NCI-H187 treated with DMSO at 0.1 percent for 48 hours (cell line): ENCODE measurements at regions not wholly inside any gene's neighbourhood (a gene's known extent, or its start where the extent isn't known, plus 50 kb on each side); places are given as distances from the start of the nearest gene placed in this dataset.

Source experiments
- DNase-seq: peaks from one replicate; lab custom pipeline; 2025; lab: John Stamatoyannopoulos, UW

DNA sequence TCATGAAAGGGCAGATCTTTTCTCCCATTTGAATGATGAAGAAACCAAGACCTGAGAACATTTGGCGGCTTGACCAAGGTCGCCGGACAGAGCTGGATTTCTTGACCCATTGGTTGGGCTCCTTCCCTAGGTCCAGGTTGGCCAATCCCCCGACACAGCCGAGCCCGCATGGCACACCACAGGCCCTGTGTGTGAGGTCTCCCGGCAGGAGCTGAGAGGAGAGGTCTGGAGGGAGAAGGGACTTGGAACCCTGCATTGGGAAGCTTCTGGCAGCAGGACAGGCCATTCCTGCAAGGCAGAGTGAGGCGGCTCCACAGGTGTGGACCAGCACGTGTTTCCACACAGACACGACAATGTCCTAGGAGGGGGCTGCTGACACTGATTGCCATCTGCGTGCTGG, 98.6 kb upstream of the THY1 start:
- no peak for DNase-seq

DNA sequence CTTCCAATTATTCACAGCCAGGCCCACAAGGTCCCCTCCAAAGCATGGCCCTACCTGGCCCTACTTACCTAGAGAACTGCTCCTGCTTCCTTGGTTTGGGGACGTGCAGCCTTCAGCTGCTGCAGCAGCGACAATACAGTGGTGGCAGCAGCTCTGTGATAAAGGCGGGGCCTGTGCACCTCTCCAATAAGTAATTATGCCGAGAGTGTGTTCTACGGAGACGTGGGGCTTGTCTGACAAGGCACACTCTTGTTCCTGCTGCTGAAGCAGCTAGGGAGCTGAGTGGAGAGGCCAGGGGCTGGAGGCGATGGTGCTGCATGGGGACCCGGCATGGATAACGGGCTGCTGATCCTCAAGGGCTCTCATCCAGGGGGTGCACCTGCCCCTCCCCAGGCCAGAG, 98.0 kb upstream of the THY1 start:
- DNase-seq = peak; percentile 22

DNA sequence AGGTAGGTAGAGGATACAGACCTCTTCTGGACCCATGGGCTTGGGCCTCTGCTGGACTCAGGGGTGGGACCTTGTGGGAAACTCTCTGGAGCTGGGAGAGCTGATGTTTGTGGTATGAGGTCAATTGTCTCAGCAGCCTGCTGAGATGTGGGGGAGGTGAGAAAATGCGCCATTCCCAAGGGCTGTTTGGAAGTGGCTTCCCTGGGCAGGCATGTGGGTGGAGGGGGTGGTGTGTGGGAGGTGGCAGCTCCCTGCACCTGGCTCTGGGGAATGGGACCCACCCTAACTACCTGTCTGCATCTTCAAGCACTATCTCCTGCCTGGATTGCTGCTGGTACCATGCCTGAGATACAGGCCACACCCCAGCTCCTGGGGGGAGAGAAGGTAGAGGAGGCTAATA, 97.4 kb upstream of the THY1 start:
- DNase-seq = no peak

DNA sequence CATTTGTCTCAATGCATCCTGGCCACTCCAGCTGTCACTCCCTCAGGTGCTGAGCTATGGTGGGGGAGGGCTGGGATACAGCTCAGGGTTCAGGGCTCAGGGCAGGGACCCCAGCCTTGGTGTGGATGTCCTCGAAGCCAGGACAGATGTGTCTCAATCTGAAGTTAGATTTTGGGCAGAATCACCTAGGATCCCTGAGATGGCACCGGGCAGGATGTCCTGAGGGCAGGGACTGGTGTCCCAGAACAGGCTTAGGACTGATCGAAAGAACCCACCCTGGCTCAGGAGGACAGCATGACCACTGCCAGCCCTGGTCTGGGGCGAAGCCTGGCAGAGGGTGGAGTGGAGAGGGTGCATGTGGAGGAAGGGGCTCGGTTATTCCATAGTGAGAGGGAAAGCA, 96.8 kb upstream of the THY1 start:
- DNase-seq = no peak

DNA sequence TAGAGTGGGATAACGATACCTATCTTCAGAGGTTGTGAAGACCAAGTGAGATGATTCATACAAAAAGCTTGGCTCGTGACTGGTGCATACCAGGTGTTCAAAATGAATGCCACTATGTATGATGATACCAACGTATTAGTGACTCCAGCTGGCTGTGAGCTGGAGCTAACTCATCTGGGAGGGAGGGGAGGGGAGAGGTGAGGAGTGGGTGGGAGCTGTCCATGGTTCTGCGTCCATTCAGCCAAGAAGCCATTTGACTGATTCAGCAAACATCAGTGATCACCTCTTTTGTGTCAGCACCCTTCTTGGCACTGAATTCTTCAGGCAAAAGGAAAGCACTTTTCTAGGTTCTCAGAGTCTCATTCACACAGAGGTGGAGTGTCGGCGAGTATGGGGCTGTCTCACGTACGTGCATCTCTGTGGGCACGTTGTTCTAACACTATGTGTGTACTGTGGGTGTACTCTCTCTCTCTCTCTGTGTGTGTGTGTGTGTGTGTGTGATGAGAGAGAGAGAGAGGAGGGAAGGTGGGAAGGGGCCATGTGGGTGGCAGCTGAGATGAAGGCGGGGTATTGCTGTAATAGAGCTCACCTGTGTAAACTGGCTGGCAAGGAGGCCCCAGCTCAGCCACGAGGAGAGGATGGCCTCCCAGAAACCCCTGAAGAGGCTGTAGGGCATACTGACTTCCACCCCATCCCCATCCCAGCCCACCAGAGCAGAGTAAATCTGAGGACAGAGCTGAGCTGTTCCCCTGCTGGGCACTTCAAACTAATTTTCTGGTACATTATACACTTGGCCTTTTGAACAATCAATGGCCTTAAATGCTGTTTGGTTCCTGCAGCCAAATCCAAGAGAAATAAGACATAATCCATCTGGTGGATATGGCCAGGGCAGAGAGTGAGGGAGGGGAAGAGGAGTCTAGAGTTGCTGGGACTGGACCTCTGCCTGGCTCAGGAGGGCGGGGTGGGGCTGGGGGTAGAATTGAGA, 96.1 kb upstream of the THY1 start:
- no peak for DNase-seq

DNA sequence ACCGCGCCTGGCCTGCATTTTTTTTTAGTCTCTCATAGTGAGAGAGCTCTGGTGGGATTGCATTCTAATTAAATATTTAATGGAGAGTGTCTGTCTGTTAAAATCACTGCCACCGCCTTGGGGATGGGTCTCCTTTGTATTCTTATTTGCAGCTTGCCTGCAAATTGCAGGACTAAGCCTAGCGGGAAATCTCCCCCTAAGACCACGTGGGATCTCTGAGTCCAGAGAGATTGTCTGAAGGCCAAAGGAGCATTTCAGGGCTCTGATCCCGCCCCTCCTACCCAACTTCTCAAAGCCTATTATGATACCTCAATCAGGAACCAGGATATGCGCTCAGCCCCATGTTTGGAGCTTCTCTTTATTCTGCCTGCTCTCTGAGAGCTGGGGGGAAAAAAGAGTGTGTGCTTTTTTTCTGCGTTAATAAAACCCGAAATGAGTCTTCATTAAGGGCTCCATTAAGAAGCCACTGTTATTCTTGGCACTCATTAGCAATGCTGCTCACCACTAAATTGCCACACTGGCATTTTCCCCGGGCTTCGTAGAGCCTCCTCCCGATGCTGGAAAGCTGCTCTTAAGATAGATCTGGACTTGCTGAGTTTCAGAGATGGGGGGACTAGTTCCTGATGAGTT, 92.9 kb upstream of the THY1 start:
- no peak for DNase-seq

DNA sequence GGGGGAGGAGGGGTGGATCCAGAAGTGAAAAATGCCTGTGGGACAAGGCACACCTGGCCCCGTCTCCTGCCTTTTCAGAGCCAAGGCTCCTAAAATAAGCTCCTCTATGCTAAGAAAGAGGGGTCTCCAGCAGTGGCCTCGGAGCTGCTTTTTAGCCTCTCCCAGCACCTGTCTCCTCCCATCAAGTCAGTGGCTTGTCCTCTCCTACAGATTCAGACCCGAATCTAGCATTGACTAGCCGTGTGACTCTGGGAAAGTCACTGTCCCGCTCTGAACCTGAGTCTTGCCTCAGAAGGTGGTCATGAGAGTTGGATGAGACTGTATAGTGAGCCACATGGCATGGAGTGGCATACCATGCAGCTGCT, 90.8 kb upstream of the THY1 start:
- DNase-seq = no peak

DNA sequence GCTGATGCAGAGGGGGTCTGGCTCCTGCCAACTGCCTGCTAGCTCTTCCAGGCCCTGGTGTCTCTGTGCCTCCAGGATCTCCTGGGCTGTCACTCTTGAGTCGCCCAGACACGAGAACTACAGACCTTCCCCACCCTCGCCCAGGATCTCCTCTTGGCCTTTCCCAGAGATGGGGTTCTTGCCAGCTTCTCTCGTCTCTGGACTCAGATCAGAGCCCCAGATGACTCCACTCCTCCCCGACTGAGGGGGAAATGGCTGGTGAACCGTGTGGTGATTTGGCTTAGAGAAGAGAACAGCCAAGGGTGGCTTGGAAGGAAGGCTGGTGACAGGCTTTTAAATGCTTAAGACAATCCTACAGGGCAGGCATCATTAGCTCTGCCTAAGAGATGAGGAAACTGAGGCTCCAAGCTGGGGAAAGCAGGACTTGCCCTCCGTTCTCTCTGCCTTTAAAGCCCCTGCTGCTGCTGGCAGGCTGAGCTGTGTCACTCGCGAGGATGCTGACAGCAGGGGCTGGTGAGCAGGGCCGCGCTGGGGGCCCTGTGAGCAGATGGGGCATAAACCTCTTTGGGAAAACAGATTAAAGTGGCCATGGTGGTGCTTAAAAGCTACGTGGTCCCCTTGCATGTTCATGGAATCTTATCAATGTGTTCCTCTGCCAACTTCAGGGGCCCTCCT, 90.3 kb upstream of the THY1 start:
- DNase-seq = no peak

DNA sequence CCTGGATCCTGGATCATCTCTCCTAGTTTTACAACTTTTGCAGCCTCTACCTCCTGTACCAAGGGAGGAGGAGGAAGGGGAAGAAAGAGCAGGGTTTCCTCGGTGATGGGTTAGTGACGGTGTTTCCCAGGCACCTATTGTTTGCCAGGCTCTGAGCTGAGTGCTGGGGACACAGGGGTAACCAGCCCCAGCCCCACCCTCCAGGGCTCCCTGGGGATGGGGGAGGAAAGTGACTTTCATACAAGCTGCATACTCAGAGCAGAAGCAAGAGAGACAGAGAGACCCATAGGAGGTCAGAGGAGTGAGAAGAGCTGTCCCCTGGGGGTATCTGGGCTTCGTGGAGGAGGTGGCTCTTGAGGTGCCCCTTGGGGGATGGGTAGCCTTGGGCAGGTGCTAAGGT, 89.4 kb upstream of the THY1 start:
- no peak for DNase-seq

DNA sequence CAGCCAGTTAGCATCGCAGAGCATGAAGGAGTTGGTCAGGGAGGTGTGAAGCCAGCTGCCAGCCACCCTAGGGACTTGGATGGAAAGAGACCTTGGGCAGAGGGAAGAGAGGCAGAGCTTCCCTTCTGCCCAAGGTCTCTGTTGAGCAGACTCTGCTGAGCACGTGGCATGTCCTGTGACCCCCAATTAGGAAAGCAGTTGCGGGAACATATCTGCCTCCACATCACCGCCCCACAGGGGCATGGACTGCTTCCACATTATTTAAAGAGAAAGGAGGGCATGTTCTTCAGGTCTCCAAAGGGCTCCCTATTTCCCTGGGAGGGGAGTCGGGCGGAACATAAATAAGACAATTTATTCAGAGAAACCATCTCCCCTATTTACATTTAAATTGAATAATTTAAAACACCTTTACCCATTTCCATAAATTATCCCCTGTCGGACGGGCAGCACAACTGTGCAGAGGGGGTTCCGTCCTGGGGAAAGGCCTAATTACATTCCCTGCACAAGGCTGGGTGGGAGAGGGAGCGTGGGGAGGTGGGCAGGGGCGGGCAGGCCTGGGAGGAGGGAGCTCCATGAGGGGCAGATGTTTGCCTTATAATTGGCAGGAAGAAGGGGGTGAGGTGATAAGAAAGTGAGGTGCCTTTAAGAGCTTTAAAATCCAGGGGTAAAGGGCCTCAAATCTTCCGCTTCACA, 88.8 kb upstream of the THY1 start:
- DNase-seq = no peak

DNA sequence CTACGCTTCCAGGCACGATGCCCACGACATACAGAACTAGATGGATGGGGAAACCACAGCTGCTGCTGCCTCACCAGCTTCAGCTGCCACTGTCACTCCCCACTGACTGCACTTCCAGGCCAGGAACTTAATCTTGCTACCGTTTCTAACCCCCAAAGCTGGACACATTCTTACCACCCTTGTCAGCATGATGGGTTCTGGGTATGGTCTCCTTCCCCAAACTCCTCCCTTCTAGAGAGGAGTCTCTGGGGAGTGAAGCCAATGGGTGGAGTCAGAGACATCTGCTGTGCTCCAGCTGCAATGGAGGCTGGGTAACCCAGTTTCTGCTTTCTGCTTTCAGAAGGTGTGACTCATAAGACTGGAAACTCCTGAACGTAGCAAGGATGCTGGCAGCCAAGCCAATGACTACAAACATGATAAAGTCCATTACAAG, 87.0 kb upstream of the THY1 start:
- no peak for DNase-seq

DNA sequence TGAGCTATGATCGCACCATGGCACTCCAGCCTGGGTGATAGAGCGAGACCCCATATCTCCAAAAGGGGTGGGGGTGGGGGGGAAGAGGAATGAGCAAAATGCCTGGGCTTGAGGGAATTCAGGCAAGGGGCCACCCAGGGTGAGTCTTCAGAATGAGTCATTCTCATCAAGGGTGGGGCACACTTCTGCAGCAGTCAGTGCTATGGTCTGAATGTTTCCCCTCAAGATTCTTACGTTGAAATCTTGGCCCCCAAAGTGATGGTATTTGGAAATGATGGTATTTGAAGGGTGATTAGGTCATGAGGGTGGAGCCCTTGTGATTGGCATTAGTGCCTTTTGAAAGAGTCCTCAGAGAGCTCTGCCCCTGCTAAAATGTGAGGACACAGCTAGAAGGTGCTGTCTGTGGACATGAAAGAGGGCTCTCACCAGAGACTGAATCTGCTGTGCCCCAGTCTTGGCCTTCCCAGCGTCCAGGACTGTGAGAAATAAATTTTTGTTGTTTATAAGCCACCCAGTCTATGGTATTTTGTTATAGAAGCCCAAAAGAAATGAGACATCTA, 86.4 kb upstream of the THY1 start:
- DNase-seq = no peak

DNA sequence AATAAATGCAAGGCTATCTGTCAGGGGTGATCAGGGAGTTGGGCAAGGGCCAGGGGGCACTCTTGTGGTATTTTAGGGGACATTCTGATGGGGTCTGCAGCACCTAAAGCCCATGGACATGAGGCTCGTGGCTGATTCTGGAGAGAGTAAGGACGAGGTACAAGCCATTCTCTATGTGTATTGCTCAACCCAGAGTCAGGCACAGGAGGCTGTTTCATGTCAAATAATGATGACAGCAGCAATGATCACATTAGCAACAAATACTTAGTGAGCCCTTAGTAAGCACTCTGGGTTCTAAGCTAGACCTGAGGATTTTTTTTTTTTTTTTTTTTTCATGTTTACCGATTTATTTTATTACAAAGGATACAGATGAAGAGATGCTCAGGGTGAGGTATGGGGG, 83.5 kb upstream of the THY1 start:
- DNase-seq = no peak

DNA sequence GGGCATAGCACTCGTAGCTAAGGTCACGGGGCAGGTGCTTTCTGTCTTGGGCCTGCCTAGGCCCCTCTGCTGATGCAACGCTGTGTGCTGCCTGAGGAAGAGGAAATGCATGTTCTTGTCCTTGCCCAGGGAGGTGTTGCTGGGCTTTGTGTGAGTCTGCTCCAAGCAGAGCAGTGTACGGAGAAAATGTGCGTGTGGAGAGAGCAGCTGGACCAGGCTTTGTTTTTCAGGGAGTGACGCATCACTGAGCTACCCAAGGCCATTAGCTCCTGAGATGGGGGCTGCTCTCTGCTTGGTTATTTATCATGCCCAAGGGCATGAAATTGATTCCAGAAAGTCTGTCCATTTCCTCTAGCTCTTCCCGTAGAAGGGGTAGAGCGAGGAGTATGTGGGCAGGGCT, 82.9 kb upstream of the THY1 start:
- DNase-seq = no peak

DNA sequence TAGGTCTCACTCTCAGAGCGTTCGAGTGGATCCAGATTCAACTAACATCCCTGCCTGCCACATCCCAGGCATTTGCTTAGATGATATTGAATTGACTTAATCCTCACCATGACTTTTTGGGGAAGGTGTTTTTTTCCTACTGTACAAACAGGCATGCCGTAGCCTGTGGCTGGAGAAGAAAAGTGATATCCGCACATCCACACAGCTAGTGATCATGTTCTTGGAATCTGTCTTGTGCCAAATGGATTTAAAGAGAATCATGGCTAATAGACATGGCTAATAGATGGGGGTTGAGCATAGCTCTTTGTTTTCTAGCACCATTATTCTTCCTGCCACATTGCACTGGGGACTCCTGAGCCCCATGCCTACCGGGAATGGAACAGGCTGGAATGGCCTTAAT, 82.1 kb upstream of the THY1 start:
- no peak for DNase-seq

DNA sequence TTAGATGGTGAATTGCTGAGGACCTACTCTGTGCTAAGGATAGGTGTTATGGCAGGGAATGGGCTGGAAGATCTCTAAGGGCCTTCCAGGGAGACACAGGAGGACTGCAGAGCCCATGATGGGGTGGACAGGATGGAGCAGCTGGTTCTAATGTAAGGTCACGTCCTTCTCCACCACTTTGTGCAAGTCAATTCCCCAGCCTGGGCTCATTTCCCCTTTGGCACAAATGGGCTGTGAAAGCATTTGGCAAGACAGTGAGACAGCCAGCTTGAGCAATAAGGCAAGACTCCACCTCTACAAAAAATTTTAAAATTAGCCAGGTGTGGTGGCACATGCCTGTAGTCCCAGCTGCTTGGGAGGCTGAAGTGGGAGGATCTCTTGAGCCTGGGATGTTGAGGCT, 81.4 kb upstream of the THY1 start:
- DNase-seq = no peak

DNA sequence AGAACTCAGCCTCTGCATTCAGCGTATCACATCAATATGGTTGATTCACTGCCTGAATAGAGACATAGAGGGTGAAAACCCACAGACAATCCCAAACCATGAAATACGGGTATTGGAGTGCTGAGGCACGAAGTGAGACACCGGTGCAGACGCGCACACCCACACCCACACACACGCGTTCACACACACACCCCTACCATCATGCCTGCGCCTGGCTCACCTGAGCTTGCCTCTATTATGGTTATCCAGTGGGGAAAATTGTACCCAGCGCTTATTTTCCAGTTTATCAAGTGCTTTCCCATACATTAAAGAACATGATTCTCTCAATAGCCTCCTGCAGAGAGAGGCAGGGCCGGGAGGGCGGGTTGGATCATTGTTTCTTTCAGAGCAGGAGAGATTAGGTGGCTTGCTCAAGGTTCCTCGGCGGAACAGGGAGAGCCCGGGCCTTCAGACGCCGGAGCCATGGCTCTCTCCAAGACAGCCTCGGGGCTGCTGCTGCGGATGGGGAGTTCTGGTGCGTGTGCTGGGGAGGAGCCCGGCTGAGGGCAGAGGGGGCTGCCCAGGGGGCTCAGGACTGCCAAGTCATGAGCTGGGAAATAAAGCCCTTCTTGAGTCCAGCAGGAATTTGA, 78.9 kb upstream of the THY1 start:
- no peak for DNase-seq

DNA sequence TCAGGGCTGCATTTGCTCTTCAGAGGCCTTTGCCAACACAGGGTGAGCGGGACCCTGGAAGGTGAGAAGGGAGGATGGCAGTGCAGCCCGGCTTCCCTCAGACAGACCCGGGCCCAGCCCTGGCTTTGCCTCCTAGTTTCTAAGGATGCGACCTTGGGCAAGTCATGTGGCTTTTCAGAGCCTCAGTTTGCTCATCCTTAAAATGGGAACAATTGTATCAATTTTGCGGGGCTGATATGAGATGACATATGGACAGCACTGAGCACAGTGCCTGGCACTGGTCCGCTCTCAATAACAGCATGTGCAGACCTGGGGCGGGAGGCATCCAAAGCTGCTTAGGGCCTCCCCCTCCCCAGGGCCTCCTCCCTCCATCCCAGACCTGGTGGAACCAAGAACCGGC, 74.7 kb upstream of the THY1 start:
- no peak for DNase-seq

DNA sequence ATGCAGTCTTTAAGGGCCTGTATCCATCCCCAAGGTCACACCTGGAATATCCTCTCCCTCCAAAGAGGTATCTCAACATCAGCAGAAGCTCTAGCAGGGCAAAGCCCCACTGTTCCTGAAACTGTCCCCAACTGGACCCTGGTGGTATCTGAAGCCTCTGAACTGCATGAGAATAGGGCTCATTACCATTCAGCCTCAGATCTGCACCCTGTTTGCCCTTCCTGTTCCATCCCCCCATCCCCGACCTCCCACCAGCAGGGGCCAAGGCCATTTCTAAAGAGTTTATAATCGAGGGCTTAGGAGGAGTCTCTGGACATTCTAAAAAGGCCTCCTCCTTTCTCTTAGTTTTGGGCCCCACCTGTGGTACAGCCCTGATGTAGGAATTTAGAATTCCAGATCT, 74.0 kb upstream of the THY1 start:
- no peak for DNase-seq

DNA sequence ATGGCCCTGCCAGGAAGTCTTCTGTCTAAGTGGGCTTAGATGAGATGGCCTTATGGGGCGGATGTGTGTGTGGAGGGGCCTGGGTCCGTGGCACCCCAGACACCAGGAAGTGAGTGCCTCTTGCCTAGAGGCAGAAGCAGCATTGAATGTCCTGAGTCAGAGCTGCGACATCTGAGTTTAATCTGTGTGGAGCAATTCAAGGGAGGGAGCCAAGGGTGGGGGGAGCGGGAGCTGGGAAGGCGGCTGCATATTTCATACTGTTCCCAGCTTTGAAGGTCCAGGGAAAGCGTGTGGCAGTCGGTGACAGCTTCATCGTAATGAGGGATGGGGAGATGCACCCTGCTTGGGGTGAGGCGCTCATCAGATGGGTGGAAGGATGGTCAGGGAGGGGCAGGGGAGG, 73.5 kb upstream of the THY1 start:
- no peak for DNase-seq

DNA sequence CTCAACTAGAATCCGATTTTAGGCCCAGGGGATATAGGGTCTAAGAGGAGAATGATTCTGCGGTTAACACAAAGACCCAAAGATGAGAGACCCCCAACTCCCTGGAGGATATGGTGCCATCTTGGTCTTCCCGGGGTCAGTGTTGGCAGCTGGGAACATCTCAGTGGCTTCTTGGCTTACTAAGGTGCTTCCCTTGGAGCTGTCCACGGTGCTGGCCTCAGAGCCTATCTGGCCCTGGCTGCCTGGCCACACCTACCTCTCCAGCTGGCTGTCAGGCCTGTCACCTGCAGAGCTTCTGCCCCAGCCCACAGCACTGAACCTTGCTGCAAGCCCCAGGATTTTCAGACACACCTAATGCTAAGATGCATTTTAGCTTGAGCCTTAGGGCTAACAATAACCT, 70.7 kb upstream of the THY1 start:
- no peak for DNase-seq
